ENCODE measurements at regions not wholly inside any gene's neighbourhood (a gene's known extent, or its start where the extent isn't known, plus 50 kb on each side); places are given as distances from the start of the nearest gene placed in this dataset.

GRCh38 chrX:128975745-128976144 lies 547.5 kb downstream of the SMARCA1 start:
- TF ChIP-seq CTCF (IDR thresholded peaks at IDR 0.05; ENCODE audit: poor library complexity, severe bottlenecking) (peak; percentile 76), EP300 (conservative IDR thresholded peaks at IDR 0.05; ENCODE audit: poor library complexity, severe bottlenecking) (no peak), MXI1 (conservative IDR thresholded peaks at IDR 0.05; ENCODE audit: poor library complexity, severe bottlenecking) (no peak), EZH2 (IDR thresholded peaks at IDR 0.05; ENCODE audit: borderline replicate concordance, insufficient read depth, low read length, poor library complexity, severe bottlenecking) (no peak), RAD21 (conservative IDR thresholded peaks at IDR 0.05) (peak; percentile 83)
